GM21515 (cell line): ENCODE measurements at regions not wholly inside any gene's neighbourhood (a gene's known extent, or its start where the extent isn't known, plus 50 kb on each side); places are given as distances from the start of the nearest gene placed in this dataset.
"Not testable (repeated sequence)": the region's sequence is repeated elsewhere in the genome, so short reads cannot be mapped to it uniquely, and the experiment has no call there.

ENCODE experiments used
- ATAC-seq: cut with Tn5 transposase; IDR thresholded peaks from one replicate; pipeline ENCODE4 v1.9.1; 2021; ENCODE audit not compliant: unreplicated experiment

DNA sequence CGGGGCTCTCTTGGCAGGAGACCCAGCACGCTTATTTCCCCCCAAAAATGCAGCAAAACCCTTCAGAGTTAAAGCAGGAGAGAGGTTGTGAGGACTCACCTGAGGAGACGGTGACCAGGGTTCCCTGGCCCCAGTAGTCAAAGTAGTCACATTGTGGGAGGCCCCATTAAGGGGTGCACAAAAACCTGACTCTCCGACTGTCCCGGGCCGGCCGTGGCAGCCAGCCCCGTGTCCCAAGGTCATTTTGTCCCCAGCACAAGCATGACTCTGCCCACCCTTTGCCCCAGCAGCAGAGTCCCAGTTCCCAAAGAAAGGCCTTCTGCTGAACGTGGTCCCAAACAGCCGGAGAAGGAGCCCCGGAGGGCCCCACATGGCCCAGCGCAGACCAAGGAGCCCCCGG is 337.7 kb downstream of the TMEM121 start:
- no peak for ATAC-seq

DNA sequence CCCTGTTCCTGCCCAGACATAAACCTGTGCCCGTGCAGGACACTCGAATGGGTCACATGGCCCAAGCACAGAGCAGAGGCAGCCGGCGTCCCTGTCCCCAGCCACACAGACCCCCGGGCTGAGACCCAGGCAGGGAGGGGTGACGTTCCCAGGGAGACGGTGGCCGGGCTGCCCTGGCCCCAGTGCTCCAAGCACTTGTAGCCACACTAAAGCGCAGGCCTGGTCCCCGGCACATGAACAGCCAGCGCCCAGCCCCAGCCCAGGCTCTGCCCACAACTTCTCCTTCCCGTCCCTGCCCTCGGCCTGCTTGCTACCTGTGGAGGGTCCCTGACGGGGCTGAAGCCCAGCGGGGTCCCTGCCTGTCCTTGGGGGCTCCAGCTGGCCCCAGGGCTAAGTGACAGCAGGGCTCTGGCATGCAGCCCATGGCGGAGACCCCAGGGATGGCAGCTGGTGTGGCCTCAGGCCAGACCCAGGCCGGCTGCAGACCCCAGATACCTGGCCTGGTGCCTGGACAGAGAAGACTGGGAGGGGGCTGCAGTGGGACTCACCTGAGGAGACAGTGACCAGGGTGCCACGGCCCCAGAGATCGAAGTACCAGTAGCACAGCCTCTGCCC is 338.4 kb downstream of the TMEM121 start:
- no peak for ATAC-seq

DNA sequence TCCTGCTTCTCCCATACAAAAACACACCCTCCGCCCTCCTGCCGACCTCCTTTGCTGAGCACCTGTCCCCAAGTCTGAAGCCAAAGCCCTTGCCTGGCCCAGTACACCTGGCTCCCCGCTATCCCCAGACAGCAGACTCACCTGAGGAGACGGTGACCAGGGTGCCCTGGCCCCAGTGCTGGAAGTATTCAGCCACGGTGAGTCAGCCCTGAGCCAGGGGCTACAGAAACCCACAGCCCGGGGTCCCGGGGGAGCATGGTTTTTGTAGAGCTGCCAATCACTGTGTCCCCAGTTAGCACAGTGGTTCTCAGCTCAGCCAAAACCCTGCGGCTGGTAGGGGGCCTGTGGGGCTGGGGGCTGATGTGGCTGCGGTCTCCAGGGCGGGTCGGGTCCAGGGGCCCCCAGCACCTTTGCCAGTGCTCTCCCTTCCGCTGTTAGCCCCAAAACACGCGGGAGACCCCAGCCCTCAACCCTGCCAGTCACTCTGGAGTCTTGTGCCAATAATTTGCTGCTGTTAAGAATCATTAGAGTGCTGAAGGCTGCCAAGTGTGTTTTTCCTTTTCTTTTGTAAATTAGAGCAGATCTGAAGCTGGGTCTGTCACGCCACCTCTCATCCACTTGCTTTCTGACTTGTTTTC is 339.0 kb downstream of the TMEM121 start:
- no peak for ATAC-seq

DNA sequence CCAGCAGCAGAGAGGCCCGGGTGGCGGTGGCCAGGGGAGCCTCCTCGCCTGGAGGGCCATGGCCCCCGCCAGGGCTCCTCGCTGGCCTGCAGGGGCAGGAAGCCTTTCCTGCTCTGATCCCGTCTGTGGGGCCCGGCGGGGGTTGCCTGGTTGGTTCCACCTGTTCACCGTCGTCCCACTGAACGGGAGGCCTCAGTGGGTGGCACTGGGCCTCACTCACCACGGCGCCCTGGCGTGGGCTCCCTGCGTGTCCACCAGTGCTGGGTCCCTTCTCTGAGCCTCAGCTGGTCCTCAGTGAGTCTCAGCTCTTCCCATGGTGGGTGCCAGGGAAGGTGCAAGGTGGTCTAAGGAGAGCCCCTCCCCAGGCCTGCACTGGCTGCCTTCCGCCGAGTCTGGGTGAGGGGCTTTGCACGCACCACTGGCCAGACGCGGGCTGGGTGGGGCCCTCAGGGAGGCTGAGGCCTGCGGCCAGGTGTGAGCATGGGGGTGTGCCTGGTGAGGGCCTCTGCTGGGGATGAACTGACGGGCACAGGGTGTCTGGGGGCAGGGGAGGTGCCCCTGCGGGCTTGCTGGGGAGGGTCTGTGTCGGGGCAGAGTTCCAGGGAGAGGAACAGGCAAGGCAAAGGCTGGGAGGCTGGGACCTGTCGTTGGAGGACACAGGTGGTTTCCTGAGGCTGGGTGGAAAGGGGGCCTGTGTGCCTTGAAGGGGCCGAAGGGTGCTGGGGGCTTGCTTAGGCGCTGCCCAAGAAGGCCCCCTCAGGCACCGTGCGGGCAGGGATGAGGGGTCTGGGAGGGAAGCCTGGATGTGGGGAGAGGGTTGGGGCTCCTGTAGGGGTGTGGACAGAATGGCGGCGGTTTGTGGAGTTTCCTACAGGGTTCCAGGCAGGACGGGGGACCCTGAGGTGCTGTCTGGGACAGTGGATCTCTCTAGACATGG is 339.8 kb downstream of the TMEM121 start:
- ATAC-seq = no peak

DNA sequence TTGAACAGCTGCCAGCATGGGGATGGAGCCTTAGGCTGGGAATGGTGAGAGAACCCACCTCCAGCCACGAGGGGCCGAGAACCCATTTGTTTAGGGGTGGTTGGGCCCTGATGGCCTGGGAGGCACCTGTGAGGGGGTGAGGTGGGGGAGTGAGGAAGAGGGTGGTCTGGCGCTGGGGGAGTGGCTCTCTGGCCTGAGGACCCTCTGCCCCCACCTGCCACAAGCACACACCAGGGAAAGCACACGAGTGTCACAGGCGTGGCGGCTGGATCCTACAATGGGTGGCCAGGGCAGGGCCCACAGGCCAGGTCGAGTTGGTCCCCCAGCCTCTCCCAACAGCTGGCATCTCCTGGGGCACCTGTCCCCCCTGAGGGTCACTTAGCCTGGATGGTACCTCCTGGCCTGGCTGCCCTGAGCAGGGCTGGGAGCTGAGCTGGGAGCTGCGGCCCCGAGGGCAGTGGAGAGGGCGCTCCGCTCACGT is 340.5 kb downstream of the TMEM121 start:
- ATAC-seq = no peak

DNA sequence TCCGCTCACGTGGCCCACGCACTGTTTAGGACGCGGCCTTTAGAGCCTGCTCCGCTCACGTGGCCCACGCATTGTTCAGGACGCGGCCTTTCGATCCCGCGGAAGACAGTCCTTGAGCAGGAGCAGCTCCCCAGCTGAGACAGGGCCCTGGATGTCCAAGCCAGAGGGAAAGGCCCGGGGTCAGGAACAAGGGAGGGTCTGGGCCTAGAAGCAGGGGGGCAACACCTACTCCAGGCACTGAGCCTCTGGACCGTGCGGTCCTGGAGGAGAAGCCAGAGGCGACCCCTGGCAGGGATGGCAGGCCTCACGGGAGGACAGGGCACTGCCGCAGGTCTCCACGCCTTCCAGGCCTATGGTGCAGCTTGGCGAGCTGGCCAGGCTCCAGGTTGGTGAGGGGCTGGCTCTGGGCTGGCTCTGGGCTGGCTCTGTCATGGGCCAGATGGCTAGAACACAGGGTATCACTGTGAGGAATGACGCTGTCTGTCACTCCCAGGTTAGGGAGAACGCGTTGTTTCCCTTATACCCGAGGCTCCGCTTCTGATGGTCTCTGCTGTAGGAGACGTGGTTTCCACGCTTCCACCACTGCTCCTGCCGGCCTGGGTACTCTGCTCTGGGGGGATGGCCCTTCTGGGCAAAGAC is 341.7 kb downstream of the TMEM121 start:
- no peak for ATAC-seq

DNA sequence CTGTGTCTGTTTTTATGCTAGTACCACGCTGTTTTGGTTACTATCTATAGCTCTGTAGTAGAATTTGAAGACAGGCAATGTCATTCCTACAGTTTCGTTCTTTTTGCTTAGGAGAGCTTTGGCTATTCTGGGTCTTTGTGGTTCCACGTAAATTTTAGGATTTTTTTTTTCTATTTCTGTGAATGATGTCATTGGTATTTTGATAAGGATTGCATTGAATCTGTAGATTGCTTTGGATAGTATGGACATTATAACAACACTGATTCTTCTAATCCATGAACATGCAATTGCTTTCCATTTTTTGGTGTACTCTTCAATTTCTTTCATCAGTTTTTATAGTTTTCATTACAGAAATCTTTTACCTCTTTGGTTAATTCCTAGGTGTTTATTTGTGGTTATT is 345.2 kb downstream of the TMEM121 start:
- no peak for ATAC-seq

DNA sequence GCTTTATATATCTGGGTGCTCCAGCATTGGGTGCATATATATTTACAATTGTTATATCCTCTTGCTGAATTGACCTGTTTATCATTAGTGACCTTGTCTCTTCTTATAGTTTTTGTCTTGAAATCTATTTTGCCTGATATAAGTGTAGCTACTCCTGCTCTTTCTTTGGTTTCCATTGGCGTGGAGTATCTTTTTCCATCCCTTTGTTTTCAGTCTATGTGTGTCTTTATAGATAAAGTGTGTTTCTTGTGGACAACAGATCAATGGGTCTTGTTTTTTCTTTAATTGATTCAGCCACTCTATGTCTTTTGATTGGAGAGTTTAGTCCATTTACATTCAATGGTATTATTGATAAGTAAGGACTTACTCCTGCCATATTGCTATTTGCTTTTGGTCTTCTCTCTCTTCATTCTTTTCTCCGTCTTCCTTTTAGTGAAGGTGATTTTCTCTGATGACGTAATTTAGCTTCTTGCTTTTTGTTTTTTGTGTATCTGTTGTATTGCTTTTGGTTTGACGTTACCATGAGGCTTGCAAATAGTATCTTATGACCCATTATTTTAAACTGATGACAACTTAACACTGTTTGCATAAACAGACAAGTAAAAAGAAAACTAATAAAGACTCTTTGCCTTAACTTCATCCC is 347.6 kb downstream of the TMEM121 start:
- no peak for ATAC-seq

DNA sequence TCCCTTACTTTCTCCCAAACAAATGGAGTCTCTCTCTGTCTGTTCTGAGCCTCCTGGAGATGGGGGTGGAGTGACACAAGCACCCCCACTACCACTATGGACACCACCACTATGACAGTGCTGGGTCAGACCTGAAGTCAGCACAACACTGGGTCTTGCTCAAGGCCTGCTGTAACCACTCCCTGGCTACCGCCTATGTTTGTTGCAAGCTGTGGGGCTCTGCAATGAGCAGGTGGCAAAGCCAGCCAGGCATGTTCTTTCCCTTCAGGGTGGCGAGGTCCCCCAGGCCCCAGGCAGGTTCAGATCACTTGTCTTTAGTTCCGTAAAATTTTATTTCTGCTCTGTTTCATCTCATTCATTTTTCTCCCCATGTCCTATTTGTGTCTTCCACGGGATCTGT is 349.8 kb downstream of the TMEM121 start:
- no peak for ATAC-seq

DNA sequence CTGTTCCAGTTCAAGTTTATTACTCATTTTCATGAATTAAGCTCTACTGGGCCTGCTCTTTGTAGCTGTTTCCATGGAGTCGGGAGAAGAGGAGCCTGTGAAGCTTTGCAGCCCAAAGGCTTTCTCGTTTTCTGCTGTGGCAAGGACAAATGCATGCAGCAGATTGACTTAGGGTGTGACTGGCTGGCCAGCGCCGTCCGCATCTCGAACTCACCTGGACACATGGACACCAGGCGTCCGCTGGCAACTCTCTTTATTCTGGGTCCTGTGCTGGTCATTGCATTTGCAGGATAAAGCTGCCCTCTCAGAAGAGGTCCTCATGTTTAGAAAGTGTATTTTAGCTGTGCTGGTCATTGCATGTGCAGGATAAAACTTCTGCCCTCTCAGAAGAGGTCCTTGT is 350.4 kb downstream of the TMEM121 start:
- ATAC-seq = no peak

DNA sequence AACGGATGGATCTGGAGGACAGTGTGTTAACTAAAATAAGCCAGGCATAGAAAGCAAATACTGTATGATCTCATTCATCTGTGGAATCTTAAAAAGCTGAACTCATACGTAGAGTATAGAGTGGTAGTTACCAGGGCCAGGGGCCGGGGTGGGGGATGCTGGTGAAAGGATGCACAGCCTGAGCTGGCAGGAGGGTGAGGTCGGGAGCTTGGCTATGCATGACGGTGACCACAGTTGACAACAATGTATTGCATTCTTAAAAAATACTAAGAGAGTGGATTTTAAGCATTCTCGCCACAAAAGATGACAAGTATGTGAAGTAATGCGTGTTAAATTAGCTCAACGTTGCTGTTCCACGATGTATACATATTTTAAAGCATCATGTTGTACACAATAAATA is 351.3 kb downstream of the TMEM121 start:
- ATAC-seq = no peak

DNA sequence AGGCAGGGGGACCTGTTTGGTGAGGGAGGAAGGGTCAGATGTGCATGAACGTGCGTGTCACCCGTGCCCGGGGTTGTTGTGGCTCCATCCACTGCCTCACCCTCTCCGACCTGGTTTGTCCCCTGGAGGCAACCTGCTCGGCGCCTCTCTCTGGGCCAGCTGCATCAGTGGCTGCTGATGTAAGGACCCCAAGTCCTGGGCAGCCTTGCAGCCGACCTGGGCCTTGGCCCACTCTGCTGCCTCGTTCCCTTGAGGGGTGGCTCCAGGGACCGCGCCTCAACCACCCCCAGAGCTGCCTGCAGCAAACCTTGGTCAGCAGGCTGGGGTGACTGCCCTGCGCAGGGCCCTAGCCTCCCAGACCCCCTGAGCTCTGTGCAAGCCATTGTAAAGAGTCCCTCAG is 351.7 kb downstream of the TMEM121 start:
- ATAC-seq = no peak

DNA sequence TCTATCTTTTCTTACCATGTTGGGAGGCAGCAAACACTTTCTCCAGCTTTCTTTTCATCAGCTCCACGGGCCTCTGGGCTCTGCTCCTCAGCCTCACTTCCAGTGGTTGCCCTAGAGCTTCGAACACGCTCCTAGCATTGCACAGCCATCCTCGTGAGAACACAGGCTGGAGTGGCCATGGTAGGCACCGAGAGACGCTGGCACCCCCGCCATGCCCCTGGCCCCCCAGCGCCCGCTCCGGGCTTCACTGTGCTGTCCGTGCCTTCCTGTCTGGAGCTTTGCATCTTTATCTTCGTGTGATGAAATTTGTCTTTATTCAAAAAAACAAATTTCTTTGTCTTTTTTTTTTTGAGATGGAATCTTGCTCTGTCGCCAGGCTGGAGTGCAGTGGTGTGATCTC is 352.2 kb downstream of the TMEM121 start:
- ATAC-seq = no peak

DNA sequence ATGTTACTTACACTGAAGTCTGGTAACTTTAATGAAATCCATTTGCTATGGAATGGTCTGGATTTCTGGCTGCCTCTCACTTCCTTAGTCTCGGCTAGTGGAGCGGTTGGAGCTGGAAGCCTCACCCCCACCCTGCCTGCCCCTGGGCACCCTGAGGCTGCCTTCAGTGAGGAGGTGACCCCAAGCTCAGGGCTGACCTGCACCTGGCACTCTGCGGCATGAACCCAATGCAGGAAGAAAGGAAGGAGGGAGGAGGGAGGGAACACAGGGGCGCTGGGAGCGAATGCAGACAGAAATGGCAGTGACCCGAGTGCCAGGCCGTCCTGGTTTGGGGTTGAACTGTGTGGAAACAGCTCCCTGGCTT is 353.1 kb downstream of the TMEM121 start:
- no peak for ATAC-seq

DNA sequence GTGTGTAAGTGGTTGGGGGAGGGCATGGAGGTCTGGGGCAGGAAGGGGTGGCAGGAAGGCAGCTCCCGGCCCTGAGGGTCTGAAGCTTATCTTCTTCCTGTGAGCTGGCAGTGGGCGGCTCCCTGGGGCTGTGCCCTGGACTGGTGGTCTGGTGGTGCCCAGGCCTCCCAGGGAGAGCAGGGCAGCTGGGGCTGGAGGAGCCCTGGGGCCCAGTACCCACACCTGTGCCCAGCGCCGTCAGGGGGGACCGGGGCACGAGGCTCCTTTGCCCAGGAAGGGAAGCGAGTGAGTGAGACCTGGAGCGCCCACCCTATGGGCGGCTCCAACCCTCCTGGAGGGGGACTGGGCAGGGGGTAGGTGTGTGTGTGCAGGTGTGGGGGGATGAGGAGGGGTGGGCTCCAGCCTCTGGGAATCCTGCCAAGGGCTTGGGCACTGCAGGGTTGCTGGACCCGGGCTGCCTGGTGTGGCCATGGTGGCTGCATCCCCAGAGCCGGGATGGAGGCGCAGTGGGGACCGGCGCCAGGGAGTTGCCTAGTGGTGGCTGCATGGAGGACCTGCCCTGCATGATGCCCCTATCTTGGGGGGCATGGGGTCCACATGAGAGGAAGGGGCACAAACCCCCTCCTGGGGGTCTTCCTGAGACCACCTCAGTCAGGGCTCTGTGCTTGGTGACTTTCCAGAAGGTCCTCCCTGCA is 353.6 kb downstream of the TMEM121 start:
- no peak for ATAC-seq

DNA sequence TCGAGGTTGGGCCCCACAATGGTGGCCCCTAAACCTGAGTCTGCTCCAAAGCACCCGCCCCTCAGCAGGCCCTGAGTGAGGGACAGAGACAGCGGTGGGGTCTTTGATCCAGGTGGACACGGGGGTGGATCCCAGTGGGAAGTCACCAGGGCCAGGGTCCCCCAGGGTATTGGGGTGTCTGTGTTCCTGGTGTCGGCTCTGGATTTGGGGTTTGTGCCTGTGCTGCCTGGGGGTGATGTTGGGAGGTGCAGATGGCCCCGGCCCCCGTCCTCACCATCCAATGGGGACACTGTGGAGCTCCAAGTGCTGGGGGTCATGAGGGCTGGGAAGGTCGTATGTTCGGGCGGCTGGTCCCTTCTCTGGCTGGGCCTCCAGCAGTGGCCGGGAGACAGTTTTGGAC is 354.2 kb downstream of the TMEM121 start:
- ATAC-seq = no peak

DNA sequence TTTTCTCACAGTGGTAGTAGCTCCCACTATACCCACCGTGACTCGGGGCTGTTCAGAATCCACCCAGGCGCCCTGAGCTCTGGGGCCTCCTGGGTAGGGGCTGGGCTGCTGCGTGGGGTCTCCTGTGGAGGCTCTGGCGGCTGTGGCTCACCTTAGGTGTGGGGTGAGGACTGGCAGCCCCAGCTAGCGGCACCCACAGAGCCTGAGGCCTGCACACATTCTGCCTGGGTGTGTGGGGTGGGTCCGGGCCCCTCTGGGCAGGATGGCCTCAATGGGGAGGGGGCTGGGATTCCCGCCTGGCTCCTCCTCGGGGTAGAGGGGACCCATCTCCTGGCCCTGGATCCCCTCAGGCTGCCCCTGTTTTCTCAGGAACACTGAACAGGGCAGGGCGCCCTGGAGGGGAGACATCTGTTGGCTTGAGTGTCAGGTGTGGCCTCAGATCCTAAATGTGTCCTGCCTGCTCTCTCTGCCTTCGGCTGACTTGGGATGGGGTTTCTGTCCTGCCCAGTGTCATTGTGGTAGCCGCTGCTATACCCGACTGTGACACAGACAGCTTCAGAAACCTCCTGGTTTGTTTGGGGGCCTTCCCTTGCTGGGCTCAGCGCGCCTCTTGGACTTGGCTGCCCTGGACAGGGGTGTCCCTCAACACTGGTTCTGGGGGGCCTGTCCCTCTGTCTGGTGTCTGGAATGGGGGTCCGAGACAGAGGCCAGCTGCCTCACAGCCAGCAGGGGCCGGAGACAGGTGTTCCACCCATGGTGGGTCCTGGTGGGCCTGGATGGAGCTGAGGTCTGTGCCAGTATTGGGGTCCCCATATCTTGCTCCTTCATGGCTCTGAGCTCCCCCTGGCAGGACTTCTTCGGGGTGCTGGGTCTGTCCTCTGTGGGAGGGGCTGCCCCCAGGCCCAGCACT is 354.9 kb downstream of the TMEM121 start:
- no peak for ATAC-seq

DNA sequence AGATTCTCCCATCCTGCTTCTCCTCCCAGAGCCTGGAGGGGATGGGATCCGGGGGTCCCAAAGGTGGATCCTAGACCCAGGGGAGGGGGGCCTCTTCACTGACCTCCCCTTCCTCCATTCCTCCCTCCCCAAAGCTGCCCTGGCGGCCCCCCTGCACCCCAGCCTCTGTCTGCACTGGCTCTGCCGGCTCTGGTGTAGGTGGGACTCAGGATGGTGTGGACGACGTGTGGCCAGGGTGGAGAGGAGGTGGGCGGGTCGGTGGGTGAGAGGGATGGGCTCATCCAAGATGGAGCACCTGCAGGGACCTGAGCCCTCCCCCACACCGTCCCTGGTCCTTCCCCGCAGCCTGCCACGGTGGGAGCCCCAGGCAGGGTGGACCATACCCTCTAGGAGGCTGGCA is 355.6 kb downstream of the TMEM121 start:
- ATAC-seq = not testable (repeated sequence)

DNA sequence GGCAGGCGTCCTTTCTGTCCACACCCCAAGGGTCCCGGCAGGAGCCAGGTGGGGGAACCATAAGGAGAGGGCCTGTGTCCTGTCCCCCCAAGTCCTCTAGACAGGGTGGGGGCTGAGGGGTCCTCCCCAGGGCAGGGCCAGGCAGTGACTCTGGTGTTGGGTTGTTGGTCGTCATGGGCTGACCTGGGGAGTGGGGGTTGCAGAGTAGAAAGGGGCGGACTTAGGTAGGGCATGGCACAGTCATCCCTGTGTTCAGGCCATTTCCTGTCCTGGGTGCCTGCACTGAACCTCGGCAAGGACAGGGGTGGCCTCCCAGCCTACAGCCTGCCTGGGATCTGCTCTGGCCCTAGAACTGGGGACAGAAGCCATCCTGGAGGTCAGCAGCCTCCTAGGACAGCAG is 356.2 kb downstream of the TMEM121 start:
- no peak for ATAC-seq
